ENCODE measurements at regions not wholly inside any gene's neighbourhood (a gene's known extent, or its start where the extent isn't known, plus 50 kb on each side); places are given as distances from the start of the nearest gene placed in this dataset.

DNA sequence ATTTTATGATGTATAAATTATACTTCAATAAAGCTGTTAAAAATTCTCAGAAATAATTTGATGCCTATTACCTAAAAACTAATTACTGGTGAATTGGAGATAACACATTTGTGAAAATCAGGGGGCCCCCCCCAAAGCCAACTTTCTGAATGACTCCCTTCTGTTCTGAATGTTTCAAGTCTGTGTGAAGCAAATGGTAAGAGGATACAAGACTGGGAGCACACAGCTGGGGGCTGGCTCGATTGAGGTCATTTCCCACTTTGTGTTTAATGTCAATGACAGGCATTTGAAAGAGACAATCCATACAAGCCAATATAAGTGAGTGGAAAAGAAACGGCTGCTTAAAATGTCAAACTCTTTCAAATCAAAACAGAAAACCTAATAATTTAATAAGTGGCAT lies 155.8 kb downstream of the SH2D1A start:
- no peak for FAIRE-seq
- POLR2A ChIA-PET = interaction anchor here (0.5 kb wide), 1 partner anchor 160 kb away, joined by 3 read pairs; no protein-coding TSS in a partner anchor

DNA sequence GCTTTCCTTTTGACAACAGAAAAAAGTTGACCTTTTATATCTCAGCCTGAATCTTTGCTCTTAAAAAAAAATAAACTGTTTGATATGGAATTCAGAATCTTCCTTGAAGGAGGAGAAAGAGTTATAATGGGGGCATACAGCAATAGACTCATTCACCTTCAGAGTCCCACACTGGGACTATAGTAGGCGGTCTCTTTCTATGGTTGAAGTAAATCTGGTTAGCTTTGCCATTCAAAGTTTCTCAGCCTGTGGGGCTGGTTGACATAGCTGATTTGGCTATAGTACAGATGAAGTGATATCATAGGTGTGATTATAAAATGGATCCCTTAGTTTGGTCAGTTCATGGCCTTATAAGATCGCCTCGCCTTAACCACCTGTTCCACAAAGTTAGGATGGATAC lies 156.2 kb downstream of the SH2D1A start:
- BruUV-seq (replicated peaks) = no TSS peak
- Histone ChIP-seq H3K27ac (ENCODE audit: extremely low read depth, low read depth, low read length) (no peak overlapping the region), H4K20me1 (replicated peaks; ENCODE audit: control insufficient read depth, insufficient read depth, low read length) (no peaks in the 10 kb centered on the region), H3K4me2 (ENCODE audit: insufficient read depth, low read length) (no peak overlapping the region), H2AFZ (ENCODE audit: low read depth, low read length) (no peak overlapping the region), H3K9ac (ENCODE audit: insufficient read depth in 1 of 2, low read depth in 2 of 2, low read length in 2 of 2) (no peak overlapping the region), H3K4me1 (replicated peaks in 1 of 2; ENCODE audit: control insufficient read depth in 2 of 2, insufficient read depth in 2 of 2, low read length in 2 of 2) (no peaks in the 10 kb centered on the region), H3K9me1 (ENCODE audit: control insufficient read depth, insufficient read depth, low read length) (no peaks in the 10 kb centered on the region), H3K27me3 (ENCODE audit: control insufficient read depth in 2 of 2, insufficient read depth in 2 of 2, low read length in 2 of 2) (no peaks in the 10 kb centered on the region), H3K36me3 (ENCODE audit: control insufficient read depth, insufficient read depth, low read length) (no peaks in the 10 kb centered on the region), H3K9me3 (replicated peaks; ENCODE audit: control insufficient read depth, insufficient read depth, low read depth, low read length) (no peaks in the 10 kb centered on the region), H3K79me2 (ENCODE audit: control insufficient read depth, insufficient read depth, low read length) (no peaks in the 10 kb centered on the region), H3K4me3 (no peak overlapping the region)
- 62% methylated on average over 3 of the region's 3 CpGs for WGBS (ENCODE audit: insufficient coverage, low coverage, missing lambda C conversion rate)
- POLR2A ChIA-PET = no interaction called here
- CTCF ChIA-PET (ENCODE audit: low intra/inter-chr PET ratio) = no interaction called here
- ATAC-seq = no peak
- no peak for FAIRE-seq
- intact Hi-C loops (cut with micrococcal nuclease) = no loop called here
- no peak for DNase-seq (ENCODE audit: extremely low read depth in 1 of 4, low spot score in 3 of 4)
- in situ Hi-C loops (cut with MboI) = no loop called here
- TF ChIP-seq NCOA4 (IDR thresholded peaks at IDR 0.05; ENCODE audit: partially characterized antibody) (no peak), ZNF134 (CRISPR knock-in tag; conservative IDR thresholded peaks at IDR 0.05) (no peak), ZNF584 (CRISPR knock-in tag; IDR thresholded peaks at IDR 0.05; ENCODE audit: low read depth) (no peak), COPS2 (conservative IDR thresholded peaks at IDR 0.05) (no peak), PHB2 (IDR thresholded peaks at IDR 0.05; ENCODE audit: low read depth) (no peak), ZNF316 (IDR thresholded peaks at IDR 0.05) (no peak), XRCC5 (IDR thresholded peaks at IDR 0.05; ENCODE audit: low read depth, low read length) (no peak), ZNF175 (CRISPR knock-in tag; IDR thresholded peaks at IDR 0.05; ENCODE audit: low read depth) (no peak)
- TF ChIP-seq, protein P1, sequence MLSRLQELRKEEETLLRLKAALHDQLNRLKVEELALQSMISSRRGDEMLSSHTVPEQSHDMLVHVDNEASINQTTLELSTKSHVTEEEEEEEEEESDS (CRISPR knock-in tag; IDR thresholded peaks at IDR 0.05) = no peak
- TF ChIP-seq, protein P2, sequence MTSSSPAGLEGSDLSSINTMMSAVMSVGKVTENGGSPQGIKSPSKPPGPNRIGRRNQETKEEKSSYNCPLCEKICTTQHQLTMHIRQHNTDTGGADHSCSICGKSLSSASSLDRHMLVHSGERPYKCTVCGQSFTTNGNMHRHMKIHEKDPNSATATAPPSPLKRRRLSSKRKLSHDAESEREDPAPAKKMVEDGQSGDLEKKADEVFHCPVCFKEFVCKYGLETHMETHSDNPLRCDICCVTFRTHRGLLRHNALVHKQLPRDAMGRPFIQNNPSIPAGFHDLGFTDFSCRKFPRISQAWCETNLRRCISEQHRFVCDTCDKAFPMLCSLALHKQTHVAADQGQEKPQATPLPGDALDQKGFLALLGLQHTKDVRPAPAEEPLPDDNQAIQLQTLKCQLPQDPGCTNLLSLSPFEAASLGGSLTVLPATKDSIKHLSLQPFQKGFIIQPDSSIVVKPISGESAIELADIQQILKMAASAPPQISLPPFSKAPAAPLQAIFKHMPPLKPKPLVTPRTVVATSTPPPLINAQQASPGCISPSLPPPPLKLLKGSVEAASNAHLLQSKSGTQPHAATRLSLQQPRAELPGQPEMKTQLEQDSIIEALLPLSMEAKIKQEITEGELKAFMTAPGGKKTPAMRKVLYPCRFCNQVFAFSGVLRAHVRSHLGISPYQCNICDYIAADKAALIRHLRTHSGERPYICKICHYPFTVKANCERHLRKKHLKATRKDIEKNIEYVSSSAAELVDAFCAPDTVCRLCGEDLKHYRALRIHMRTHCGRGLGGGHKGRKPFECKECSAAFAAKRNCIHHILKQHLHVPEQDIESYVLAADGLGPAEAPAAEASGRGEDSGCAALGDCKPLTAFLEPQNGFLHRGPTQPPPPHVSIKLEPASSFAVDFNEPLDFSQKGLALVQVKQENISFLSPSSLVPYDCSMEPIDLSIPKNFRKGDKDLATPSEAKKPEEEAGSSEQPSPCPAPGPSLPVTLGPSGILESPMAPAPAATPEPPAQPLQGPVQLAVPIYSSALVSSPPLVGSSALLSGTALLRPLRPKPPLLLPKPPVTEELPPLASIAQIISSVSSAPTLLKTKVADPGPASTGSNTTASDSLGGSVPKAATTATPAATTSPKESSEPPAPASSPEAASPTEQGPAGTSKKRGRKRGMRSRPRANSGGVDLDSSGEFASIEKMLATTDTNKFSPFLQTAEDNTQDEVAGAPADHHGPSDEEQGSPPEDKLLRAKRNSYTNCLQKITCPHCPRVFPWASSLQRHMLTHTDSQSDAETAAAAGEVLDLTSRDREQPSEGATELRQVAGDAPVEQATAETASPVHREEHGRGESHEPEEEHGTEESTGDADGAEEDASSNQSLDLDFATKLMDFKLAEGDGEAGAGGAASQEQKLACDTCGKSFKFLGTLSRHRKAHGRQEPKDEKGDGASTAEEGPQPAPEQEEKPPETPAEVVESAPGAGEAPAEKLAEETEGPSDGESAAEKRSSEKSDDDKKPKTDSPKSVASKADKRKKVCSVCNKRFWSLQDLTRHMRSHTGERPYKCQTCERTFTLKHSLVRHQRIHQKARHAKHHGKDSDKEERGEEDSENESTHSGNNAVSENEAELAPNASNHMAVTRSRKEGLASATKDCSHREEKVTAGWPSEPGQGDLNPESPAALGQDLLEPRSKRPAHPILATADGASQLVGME (CRISPR knock-in tag; IDR thresholded peaks at IDR 0.05) = no peak

More for the DNA sequence above, 155.8 kb downstream of the SH2D1A start:
- TF ChIP-seq CHD1 (IDR thresholded peaks at IDR 0.05; ENCODE audit: low read length) (no peak), PHTF2 (CRISPR knock-in tag; IDR thresholded peaks at IDR 0.05) (no peak), POLR2B (IDR thresholded peaks at IDR 0.05; ENCODE audit: low read depth, partially characterized antibody) (no peak), POLR2H (tag; IDR thresholded peaks at IDR 0.05; ENCODE audit: low read depth) (no peak)
- Histone ChIP-seq H3K4me1 (replicated peaks in 1 of 2; ENCODE audit: control insufficient read depth in 2 of 2, insufficient read depth in 2 of 2, low read length in 2 of 2) (no peaks in the 10 kb centered on the region), H3K9me3 (replicated peaks; ENCODE audit: control insufficient read depth, insufficient read depth, low read depth, low read length) (no peaks in the 10 kb centered on the region), H3K4me2 (ENCODE audit: insufficient read depth, low read length) (no peak overlapping the region), H3K9me1 (ENCODE audit: control insufficient read depth, insufficient read depth, low read length) (no peaks in the 10 kb centered on the region), H3K27ac (ENCODE audit: extremely low read depth, low read depth, low read length) (no peak overlapping the region), H3K9ac (ENCODE audit: insufficient read depth in 1 of 2, low read depth in 2 of 2, low read length in 2 of 2) (no peak overlapping the region), H3K27me3 (ENCODE audit: control insufficient read depth in 2 of 2, insufficient read depth in 2 of 2, low read length in 2 of 2) (no peaks in the 10 kb centered on the region), H4K20me1 (replicated peaks; ENCODE audit: control insufficient read depth, insufficient read depth, low read length) (no peaks in the 10 kb centered on the region), H2AFZ (ENCODE audit: low read depth, low read length) (no peak overlapping the region), H3K79me2 (ENCODE audit: control insufficient read depth, insufficient read depth, low read length) (no peaks in the 10 kb centered on the region), H3K36me3 (ENCODE audit: control insufficient read depth, insufficient read depth, low read length) (no peaks in the 10 kb centered on the region), H3K4me3 (no peak overlapping the region)
- no TSS peak for BruUV-seq (replicated peaks)
- 25% methylated on average over 2 of the region's 2 CpGs for WGBS (ENCODE audit: insufficient coverage, low coverage, missing lambda C conversion rate)
- CTCF ChIA-PET (ENCODE audit: low intra/inter-chr PET ratio) = no interaction called here
- DNase-seq (ENCODE audit: extremely low read depth in 1 of 4, low spot score in 3 of 4) (no peak), ATAC-seq (no peak)
- intact Hi-C loops (cut with micrococcal nuclease) (no loop called here), in situ Hi-C loops (cut with MboI) (no loop called here)

Data from K562 (cell line).